DMS53 treated with DMSO at 0.1 percent for 48 hours (cell line): ENCODE measurements at regions not wholly inside any gene's neighbourhood (a gene's known extent, or its start where the extent isn't known, plus 50 kb on each side); places are given as distances from the start of the nearest gene placed in this dataset.

Experiments
- DNase-seq: peaks from one replicate; lab custom pipeline; 2025; ENCODE audit not compliant: unreplicated experiment; lab: John Stamatoyannopoulos, UW

DNA sequence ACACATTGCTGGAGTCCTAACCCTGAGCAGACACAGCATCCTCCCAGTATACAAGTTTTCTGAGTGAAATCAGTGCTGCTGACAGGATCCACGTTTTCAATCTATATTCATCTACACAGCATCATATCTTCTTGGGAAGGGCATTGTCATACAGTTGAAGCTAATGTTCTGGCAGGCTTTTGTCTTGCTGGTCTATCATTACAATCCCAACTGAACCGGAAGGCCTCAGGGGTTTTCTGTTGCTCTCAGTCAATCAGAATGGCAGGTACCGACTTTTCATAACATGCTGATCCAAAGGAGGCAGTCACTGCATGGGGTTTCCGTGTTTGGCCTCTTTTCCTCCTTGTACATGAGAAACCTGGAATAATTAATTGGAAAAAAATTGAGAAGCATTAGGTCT, 2118.8 kb upstream of the WWC1 start:
- no peak for DNase-seq

DNA sequence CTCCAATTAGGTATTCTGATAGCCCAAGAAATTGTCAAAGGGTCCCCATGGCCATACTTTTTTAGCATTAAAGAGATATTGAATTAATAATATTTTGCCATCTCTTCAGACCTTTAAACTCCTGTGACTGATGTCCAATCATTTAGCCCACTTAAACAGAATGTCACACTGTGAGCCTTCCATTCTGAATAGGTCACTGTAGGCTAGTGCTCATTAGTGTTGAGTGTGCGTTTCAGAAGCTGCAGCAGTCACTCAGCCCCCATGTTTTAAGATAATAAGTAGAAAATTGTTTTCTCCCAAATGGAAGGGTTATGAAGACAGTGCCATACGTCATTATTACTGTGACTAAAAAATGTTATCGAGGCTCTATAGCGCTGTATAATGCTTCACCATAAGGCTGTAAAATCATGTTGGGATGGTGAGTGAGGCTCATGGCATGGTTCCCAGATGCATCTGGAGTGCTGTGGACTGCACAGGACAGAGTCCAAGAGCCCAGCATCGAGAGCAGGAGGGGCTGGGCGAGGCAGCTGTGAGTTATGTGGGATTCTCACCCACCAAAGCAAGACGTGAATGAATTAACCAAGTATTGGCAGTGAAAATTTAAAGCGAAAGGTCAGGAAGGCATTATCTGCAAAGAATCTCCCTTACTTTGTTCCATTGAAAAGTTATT, 2112.9 kb upstream of the WWC1 start:
- DNase-seq: no peak

DNA sequence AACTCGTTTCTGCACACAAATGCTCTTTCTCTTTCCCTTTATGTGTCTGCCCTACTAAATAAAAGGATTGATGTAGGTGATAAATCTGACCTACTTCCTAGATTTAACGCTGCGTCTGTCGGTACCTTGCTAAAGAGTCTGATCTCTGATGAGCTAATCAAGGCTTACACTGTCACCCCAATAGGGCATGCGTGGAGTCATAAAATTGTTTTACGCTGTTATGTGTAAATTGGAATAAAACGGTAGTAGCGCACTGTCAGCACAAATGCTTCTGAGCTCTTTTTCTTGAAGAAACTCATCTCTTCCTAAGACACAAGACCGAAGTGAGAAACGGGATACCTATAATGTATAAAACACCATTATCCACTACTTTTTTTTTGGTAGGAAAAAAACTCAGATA, 2106.3 kb upstream of the WWC1 start:
- no peak for DNase-seq

DNA sequence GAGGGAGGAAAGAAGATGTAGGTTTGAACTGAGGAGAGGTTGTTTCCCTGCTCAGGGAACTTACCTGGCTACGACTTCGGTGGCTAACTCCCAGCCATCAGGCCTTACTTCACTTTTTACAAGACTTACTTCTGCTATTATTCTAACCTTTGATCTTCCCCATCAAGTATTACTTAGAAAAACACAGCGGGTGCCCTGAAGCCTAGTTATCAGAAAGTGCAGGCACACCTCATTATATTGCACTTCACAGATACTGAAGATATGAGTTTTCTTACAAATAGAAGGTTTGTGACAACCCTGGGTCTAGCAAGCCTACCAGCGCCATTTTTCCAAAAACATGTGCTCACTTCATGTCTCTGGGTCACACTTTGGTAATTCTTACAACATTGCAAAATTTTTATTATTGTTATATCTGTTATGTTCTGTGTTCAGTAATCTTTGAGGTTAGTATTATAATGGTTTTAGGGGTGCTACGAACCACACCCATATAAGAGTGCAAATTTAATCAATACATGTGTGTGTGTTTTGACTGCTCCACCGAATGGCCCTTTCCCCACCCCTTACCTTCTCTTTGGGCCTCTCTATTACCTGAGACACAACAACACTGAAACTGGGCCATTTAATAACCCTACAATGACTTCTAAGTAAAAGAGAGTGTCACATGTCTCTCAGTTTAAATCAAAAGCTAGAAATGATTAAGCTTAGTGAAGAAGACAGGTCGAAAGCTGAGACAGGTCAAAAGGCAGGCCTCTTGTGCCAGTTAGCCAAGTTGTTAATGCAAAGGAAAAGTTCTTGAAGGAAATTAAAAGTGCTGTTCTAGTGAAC, 2102.7 kb upstream of the WWC1 start:
- DNase-seq: no peak

DNA sequence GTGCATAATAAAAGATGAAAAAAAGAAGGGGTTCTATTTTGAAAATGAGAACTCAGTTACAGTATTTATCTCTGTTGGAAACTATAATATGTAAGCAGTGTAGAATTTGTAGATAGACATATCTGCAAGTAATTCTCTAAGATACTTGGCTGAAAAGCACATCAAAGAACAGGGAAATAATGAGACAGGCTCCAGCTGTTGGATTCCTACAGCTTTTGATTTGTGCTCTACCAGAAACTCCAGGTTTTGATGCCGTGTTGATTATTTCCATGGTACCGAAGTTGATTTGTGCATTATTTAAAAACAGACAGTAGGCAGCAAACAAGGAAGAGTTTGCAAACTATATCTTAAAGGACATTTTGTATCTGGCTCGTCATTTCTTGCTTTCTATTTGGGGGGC, 2098.7 kb upstream of the WWC1 start:
- no peak for DNase-seq

DNA sequence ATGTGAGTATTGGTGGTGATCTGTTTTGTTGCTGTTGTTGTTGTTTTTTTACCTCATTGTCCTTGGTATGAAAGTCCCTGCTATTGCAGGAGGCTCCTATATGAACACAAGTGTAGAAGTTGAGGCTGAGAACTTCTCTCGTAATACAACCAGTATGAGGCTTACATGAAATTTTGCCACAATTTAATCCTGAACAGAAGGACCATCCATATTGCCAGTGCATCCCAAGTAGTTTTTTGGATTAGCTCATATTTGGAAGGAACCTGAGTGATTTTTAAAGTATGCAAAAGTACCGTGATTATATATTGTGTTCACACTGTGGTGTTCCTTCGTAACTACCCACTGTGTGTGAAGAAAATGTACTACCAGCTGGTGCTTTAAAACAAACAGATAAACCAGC, 2095.5 kb upstream of the WWC1 start:
- DNase-seq: no peak

DNA sequence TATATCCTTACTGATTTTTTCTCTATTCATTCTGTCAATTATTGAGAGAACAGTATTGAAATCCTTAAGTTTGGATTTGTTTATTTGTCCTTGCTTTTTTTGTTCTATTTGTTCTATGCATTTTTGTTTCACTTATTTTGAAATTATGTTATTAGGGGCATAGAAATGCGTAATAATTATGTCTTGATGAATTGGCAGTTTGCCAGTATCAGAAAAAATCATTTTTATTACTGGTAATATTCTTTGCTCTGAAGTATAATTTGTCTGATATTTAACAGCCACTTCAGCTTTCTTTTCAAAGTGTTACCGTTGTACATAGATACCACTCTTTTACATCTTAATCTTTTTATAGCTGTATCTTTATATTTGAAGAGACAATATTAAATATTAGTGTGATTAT, 2090.9 kb upstream of the WWC1 start:
- no peak for DNase-seq

DNA sequence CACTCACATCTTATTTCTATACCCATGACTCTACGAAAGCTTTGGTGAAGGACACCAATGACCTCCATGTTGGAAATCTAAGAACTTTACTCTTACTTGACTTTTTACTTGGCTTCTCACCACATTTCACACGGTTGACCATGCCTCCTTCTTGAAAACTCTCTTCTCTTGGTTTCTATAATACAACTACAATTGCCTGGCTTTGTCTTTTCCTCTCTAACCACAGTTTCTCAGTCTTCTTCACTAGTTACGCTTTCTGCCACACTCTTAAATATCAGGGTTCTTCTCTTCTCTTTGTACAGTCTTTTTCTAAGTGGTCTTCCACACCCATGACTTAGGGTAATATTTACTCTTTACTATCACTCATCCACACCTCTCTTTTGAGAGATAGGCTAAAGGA, 2079.8 kb upstream of the WWC1 start:
- no peak for DNase-seq

DNA sequence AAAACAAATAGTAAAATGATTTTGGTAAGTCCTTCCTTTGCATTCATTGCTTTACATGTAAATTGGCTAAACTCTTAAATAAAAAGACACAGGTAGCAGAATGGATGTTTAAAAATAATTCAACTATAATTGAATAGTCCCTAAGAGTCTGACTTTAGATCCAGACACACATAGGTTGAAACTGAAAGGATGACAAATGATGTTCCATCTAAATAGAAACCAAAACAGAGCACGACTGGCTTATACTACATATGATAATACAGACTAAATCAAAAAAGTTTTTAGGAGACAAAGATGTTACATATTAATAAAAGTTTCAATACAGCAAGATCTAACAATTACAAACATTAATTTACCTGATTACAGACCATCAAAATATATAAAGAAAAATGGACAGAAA, 2055.1 kb upstream of the WWC1 start:
- DNase-seq: no peak

DNA sequence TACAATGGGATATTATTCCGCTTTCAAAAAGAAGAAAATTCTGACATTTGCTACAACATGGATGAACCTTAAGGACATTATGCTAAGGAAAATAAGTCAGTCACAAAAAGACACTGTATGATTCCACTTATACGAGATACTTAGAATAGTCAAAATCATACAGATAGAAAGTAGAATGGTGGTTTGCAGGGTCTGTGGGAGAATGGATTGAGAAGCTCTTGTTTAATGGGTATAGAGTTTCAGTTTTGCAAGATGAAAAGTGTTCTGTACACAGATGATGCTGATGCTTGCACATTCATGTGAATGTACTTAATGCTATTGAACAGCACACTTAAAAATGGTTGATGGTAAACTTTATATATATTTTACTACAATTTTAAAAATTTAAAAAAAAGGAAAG, 2050.7 kb upstream of the WWC1 start:
- DNase-seq: no peak

DNA sequence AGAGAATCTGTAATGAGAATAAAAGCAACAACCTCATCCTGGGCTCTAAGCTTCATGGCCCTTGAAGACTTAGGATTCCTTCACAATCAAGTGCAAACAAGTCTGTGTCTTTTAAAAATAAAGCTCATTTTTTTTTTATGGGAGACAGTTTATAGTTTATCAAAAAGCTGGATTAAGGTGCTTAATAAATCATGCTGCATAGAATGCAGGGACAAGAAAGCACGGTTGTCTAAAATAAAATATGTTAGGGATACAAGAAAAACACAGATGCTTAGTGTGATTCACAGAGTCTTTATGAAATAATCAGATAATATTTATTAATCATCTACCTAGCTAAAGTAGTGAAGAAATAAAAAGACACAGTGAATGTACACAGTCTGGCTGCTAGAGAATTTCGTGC, 2045.9 kb upstream of the WWC1 start:
- DNase-seq: no peak

DNA sequence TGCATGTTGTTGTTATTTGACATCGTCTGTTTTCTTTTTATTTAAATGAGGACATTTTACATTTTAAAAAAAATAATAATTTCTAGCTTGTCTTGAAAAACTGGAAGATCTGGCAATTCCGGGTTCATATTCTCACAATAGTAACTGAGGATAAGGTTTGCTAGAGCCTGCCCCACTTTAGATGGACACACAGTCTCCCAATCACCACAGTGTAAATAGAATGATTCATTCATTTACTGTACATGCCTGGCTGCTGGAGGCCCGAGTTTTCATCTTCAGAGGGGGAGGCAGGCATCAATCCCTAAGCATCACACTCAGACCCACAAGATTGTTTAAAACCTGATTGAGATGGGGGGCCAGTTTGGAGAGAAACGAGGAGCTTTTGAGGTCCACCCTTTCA, 2039.7 kb upstream of the WWC1 start:
- no peak for DNase-seq

DNA sequence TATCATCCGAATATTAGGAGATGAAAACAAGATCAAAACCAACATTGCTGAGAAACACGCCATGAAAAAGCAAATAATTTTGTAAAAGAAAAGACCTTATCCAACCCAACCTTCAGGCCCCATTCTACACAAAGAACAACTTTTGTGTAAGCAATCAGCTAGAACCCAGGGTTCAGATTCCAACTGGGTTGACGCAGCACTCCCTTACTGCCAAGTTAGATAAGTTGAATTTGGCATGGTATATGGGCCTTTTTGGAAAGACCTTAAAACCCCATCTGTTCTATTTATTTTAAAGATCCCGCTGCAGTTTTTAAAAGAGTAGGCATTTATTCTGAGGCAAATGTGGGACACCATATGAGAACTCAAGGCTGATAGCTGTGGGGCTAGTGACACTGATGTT, 2033.8 kb upstream of the WWC1 start:
- no peak for DNase-seq

DNA sequence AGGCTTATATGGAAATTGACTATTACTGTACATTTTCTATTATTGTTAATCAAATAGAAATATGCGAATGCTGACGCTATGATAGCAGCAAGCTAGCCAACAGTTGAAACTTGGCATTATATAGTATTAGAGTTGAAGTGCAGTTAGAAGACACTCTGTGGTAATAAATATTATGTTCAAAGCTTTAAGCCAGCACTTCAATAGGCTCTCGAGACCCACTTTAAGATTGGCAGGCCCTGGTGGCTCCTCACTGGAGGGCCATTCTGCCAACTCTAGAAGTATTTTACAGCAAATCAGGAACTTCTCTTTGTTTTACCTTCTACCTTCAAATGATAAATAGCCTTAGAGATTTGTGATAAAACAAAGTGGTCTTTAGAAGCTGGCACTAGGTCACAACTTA, 2029.0 kb upstream of the WWC1 start:
- no peak for DNase-seq

DNA sequence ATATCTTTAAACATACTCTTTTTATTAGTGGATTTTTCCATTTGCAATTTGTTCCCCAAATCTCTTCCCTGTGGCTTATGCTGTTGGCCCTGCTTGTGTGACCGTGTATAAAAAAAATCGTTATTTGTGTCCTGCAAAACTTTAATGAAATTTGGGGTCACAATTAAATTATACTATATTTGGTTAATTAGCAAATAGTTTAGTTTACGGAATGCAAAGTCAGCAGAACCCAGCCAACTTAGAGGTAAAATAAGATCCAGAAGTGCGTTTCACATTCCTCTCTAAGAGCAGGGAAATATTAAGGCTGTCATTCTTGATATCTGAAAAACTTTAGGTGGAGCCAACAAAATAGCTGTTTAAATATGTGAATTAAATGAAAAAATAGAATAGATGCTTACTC, 2023.5 kb upstream of the WWC1 start:
- no peak for DNase-seq

DNA sequence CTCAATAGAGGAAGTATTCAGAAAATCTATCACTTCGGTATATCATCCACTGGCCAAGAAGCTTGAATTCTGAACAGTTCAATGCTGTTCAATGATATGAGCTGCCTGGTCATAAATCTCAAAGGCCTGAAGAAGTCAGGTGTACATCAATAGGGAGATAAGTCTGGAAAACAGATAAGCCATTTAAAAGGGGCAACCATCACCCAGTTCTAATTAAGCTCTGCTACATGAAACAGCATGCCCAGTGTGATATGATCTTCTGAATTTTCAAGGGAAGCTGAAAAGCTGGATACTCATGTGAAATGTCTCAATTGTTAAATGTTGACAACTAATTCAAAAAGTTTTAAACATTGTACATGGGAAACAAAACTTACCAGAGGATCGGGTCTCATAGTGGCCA, 2020.7 kb upstream of the WWC1 start:
- DNase-seq: no peak

DNA sequence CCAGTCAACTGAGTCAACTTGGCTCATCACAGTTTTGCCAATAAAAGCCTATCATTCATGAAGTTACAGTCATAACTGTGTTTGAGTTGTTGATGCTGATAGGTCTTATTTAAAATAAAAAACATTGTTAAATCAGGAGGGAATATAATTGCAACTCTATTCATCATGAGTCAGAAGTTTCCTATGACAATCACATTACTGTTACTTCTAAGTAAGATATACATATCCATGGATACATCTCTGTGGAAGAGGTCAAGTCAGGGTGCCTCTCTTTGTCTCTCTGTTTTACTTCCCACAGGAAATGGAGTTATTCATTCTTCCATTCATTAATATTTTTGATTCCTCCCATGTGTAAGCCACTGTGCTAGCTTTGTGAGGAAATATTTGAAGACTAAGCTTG, 2015.4 kb upstream of the WWC1 start:
- no peak for DNase-seq

DNA sequence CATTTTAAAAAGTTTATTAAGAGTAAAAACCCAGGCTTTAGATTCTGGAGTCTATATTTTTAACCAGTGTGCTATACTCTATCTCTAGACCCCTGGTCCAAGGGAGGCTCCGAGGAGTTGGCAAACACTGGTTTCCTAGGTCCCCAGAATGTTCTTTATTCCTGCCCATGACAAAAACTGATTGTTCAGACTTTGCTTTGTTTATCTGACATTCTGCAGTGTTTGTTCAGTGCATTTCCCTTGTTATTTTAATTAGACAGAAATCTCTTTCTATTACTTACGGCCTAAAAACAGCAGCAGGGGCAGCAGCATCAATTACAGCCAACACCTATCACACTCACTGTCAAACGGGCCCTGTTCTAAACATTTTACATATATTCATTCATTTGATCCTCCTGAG, 2011.6 kb upstream of the WWC1 start:
- DNase-seq: no peak

DNA sequence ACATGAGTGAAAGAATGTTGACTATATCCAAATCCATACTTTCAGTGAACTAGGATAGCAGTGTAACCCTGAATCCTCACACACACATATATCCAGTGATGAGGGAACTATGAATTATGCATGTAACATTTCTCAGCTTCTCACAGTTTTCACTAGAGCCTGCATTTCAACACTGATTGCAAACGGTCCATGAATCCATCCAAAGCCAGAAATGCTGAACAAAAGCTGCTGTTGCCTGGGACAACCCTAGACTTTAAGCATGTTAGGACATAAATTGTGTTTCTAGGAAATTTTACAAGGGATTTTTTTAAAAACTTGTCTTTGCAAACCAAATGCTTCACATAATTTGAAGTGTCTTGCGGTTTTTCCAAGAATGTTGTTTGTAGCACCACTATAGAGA, 2010.0 kb upstream of the WWC1 start:
- DNase-seq: no peak

DNA sequence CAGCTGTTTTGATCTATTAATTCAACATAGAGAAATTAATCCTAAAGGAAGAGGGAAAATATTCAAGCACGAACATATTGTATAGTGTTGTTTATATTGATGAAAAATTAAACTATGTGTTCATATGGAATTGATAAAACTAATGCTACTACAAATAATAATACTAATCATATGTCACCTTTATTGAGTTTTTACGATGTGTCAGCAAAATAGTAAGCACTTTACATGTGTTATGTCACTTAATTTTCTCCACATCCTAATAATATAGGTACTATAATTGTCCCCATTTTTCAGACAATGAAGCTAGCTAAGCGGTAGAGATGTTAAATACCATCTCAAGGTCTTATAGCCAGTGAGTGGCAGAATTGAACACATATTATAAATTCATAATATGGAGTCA, 2008.5 kb upstream of the WWC1 start:
- DNase-seq: no peak

DNA sequence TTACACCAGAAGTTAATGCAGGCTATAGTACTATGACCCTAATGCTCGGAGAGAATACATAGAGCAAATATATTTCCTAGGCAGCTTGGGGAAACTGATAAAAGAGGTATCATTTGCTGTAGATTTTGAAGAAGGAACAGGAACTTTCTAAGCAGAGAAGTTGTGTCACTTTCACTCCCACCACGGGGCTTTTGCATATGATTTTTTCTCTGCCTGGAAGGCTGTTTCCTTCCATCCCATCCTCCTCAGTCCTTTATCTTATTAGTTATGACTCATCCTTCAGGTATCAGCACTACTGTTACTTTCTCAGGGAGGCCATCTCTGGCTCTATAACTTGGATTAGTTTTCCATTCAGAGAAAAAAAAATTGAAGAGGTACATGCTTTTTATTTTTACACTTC, 2006.1 kb upstream of the WWC1 start:
- DNase-seq: no peak

DNA sequence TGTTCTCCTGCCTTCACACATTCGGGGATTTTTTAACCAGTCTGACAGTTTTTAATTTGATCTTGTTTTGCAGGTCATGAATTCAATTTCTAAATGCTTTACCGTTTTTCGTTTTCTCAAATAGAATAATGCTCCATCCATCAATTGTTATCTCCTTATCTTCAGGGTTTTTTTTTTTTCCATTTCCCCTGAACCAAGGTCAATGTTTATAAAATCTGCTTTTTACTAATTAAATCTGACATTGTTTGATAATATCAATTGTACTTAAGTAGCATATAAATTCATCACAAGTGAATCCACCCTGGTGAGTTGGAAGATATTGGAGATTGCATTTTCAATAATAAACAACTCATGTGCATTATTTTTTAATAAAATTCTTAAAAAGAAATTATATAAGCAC, 2004.6 kb upstream of the WWC1 start:
- DNase-seq: no peak

DNA sequence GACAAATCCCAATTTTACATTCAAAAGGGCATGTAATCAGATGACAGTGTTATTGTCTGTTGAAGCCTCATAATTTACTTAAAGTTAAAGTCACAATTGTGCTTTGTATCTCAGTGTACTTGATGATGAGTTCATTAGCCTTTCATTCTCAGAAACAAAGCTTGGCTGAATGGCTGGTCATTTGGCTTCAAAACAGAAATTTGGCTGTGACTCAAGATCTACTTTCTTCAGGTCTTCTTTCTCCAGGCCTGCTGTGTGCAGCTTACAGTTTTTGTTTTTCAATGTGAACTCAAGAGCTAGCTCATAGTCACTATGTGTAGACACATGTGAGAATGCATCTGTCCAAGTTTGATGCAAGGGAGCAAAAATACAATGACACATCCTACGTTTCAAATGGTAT, 2003.6 kb upstream of the WWC1 start:
- DNase-seq: no peak
